ENCODE measurements at regions not wholly inside any gene's neighbourhood (a gene's known extent, or its start where the extent isn't known, plus 50 kb on each side); places are given as distances from the start of the nearest gene placed in this dataset.

- whole genome bisulfite sequencing (ENCODE audit: insufficient coverage, insufficient replicate concordance, low lambda C conversion rate, missing lambda C conversion rate), result 39% methylated on average over 4 of the region's 4 CpGs
- Histone ChIP-seq H3K9me3 (replicated peaks; ENCODE audit: control insufficient read depth, insufficient read depth, low read length) (peaks cover 6% of the 10 kb centered on the region; the same call in 1 of the 3 replicates), H3K9ac (ENCODE audit: control insufficient read depth, insufficient read depth, low read length) (no peak overlapping the region), H2AFZ (ENCODE audit: control insufficient read depth, low read depth, low read length) (no peak overlapping the region), H3K4me2 (ENCODE audit: control insufficient read depth, insufficient read depth) (no peak overlapping the region), H3K4me3 (no peak overlapping the region), H4K20me1 (ENCODE audit: control insufficient read depth, insufficient read depth) (no peaks in the 10 kb centered on the region), H3K27me3 (replicated peaks in 1 of 2; ENCODE audit: control insufficient read depth in 2 of 2, insufficient read depth in 2 of 2, low read length in 1 of 2) (no peaks in the 10 kb centered on the region), H3K36me3 (ENCODE audit: control insufficient read depth in 2 of 2, insufficient read depth in 2 of 2, low read length in 1 of 2) (no peaks in the 10 kb centered on the region), H3K27ac (ENCODE audit: control insufficient read depth, insufficient read depth) (no peak overlapping the region), H3K79me2 (ENCODE audit: control insufficient read depth, insufficient read depth, low read length) (no peaks in the 10 kb centered on the region), H3K4me1 (ENCODE audit: control insufficient read depth, insufficient read depth, low read length) (no peaks in the 10 kb centered on the region)
- no peak for TF ChIP-seq RFX5 (IDR thresholded peaks at IDR 0.05; ENCODE audit: low read depth, low read length)
- no peak for TF ChIP-seq RUNX3 (IDR thresholded peaks at IDR 0.05; ENCODE audit: low read length)
- no peak for TF ChIP-seq CREB1 (IDR thresholded peaks at IDR 0.05; ENCODE audit: low read depth)
- no peak for TF ChIP-seq EED (IDR thresholded peaks at IDR 0.05; ENCODE audit: low read depth)
- TF ChIP-seq LARP7 (IDR thresholded peaks at IDR 0.05), result no peak
- no peak for TF ChIP-seq BACH1 (IDR thresholded peaks at IDR 0.05; ENCODE audit: borderline replicate concordance)
- no peak for TF ChIP-seq SPI1 (IDR thresholded peaks at IDR 0.05; ENCODE audit: borderline replicate concordance, insufficient read depth, low read depth, low read length)
- TF ChIP-seq, protein P1, sequence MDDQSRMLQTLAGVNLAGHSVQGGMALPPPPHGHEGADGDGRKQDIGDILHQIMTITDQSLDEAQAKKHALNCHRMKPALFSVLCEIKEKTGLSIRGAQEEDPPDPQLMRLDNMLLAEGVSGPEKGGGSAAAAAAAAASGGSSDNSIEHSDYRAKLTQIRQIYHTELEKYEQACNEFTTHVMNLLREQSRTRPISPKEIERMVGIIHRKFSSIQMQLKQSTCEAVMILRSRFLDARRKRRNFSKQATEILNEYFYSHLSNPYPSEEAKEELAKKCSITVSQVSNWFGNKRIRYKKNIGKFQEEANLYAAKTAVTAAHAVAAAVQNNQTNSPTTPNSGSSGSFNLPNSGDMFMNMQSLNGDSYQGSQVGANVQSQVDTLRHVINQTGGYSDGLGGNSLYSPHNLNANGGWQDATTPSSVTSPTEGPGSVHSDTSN (IDR thresholded peaks at IDR 0.05; ENCODE audit: insufficient replicate concordance, low read depth, low read length), result no peak
- no peak for TF ChIP-seq MTA2 (IDR thresholded peaks at IDR 0.05; ENCODE audit: low read depth)
- RAD21 ChIA-PET (ENCODE audit: unreplicated experiment), result no interaction called here
- in situ Hi-C loops (cut with MboI) (no loop called here), intact Hi-C loops (cut with micrococcal nuclease; ENCODE audit: unreplicated experiment) (no loop called here)
- POLR2A ChIA-PET, result interaction anchor here (0.7 kb wide), 1 partner anchor 10 kb away, joined by 3 read pairs; no protein-coding TSS in a partner anchor
- no peak for DNase-seq (ENCODE audit: low read depth, low spot score)
- SMC1A ChIA-PET (ENCODE audit: uncharacterized antibody, unreplicated experiment), result no interaction called here
- ATAC-seq, result no peak
- no TSS peak for BruUV-seq (replicated peaks)
- no peak for FAIRE-seq
- CTCF ChIA-PET, result no interaction called here
Observed at GRCh38 chr4:4724321-4724720, 135.1 kb upstream of the MSX1 start.

Data from GM12878 (cell line).